ENCODE measurements at regions not wholly inside any gene's neighbourhood (a gene's known extent, or its start where the extent isn't known, plus 50 kb on each side); places are given as distances from the start of the nearest gene placed in this dataset.
"Not testable (repeated sequence)": the region's sequence is repeated elsewhere in the genome, so short reads cannot be mapped to it uniquely, and the experiment has no call there.

DNA sequence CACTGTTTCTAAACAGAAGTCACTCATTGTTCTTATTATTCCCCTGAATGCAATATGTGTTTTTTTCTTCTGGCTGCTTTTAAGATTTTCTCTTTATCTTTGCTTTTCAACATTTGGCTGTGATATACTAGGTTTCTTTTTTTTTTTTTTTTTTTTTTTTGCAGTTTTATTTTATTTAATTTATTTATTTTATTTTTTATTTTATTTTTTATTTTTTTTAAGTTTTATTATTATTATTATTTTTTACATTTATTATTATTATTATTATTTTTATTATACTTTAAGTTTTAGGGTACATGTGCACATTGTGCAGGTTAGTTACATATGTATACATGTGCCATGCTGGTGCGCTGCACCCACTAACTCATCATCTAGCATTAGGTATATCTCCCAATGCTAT lies 221.9 kb downstream of the UTP18 start:
- TF ChIP-seq, protein P1, sequence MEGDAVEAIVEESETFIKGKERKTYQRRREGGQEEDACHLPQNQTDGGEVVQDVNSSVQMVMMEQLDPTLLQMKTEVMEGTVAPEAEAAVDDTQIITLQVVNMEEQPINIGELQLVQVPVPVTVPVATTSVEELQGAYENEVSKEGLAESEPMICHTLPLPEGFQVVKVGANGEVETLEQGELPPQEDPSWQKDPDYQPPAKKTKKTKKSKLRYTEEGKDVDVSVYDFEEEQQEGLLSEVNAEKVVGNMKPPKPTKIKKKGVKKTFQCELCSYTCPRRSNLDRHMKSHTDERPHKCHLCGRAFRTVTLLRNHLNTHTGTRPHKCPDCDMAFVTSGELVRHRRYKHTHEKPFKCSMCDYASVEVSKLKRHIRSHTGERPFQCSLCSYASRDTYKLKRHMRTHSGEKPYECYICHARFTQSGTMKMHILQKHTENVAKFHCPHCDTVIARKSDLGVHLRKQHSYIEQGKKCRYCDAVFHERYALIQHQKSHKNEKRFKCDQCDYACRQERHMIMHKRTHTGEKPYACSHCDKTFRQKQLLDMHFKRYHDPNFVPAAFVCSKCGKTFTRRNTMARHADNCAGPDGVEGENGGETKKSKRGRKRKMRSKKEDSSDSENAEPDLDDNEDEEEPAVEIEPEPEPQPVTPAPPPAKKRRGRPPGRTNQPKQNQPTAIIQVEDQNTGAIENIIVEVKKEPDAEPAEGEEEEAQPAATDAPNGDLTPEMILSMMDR (IDR thresholded peaks at IDR 0.05) = not testable (repeated sequence)
- TF ChIP-seq POLR2A (IDR thresholded peaks at IDR 0.05) = not testable (repeated sequence)

All from uterus (tissue), 2 donors.